A673 (cell line): ENCODE measurements at regions not wholly inside any gene's neighbourhood (a gene's known extent, or its start where the extent isn't known, plus 50 kb on each side); places are given as distances from the start of the nearest gene placed in this dataset.

Experiments
- BruUV-seq: library from RNA; stranded (reverse); fragments of 400-500 nt; replicated peaks from 2 replicates; lab custom pipeline; 2021; lab: Mats Ljungman, UMichigan
- CTCF ChIA-PET: fragments of 300-600 bp; sonication (Branson Sonifier 250); formaldehyde crosslinking; loops from one replicate; lab custom pipeline; 2022; ENCODE audit warnings: antibody characterized with exemption; lab: Charles Lee
- POLR2A ChIA-PET: fragments of 300-600 bp; sonication (Branson Sonifier 250); formaldehyde crosslinking; loops from one replicate; lab custom pipeline; 2022; ENCODE audit warnings: antibody characterized with exemption; ENCODE audit not compliant: low non-redundant PET; lab: Charles Lee
- DNase-seq: peaks from one replicate; pipeline ENCODE4 v3.0.0-alpha.2; 2015; ENCODE audit warnings: low spot score
- H3K27ac ChIP-seq: fragments of 200-600 bp; sonication (generic); 2 replicates; pipeline ENCODE4 v1.5.1; 2016; ENCODE audit warnings: mixed run types, low read depth, mild to moderate bottlenecking, mixed read lengths, antibody characterized with exemption, low read length; ENCODE audit not compliant: poor library complexity, severe bottlenecking
- H3K27me3 ChIP-seq: fragments of 200-600 bp; sonication (generic); replicated peaks from 2 replicates; pipeline ENCODE4 v1.6.1; 2017; ENCODE audit warnings: mixed run types, low read depth, mild to moderate bottlenecking, mixed read lengths, antibody characterized with exemption, low read length; ENCODE audit not compliant: insufficient read depth, poor library complexity
- H3K36me3 ChIP-seq: fragments of 200-600 bp; sonication (generic); 2 replicates; pipeline ENCODE4 v1.6.1; 2016; ENCODE audit warnings: mixed run types, mild to moderate bottlenecking, mixed read lengths, antibody characterized with exemption, low read length; ENCODE audit not compliant: insufficient read depth, poor library complexity, severe bottlenecking
- H3K4me1 ChIP-seq: fragments of 200-600 bp; sonication (generic); 2 replicates; pipeline ENCODE4 v1.6.1; 2017; ENCODE audit warnings: mixed run types, mild to moderate bottlenecking, mixed read lengths, antibody characterized with exemption, low read length; ENCODE audit not compliant: insufficient read depth, poor library complexity, severe bottlenecking
- H3K4me3 ChIP-seq: fragments of 200-600 bp; sonication (generic); 2 replicates; pipeline ENCODE4 v1.5.1; 2016; ENCODE audit warnings: low read depth, mixed run types, mild to moderate bottlenecking, mixed read lengths, low read length; ENCODE audit not compliant: poor library complexity, severe bottlenecking
- H3K9me3 ChIP-seq: fragments of 200-600 bp; sonication (generic); 2 replicates; pipeline ENCODE4 v1.6.1; 2016; ENCODE audit warnings: mixed run types, low read depth, mild to moderate bottlenecking, mixed read lengths, antibody characterized with exemption, low read length; ENCODE audit not compliant: poor library complexity, severe bottlenecking
- EZH2 ChIP-seq: fragments of 200-600 bp; sonication (generic); IDR thresholded peaks from 2 replicates; pipeline ENCODE4 v1.6.1; 2017; ENCODE audit warnings: borderline replicate concordance, low read depth, mild to moderate bottlenecking, mixed read lengths, antibody characterized with exemption, low read length; ENCODE audit not compliant: poor library complexity, severe bottlenecking
- intact Hi-C: fragments of 100-400 bp; cut with micrococcal nuclease; formaldehyde crosslinking; loops from one replicate; pipeline ENCODE4 v1.10.0; 2022; ENCODE audit not compliant: unreplicated experiment
- TF ChIP-seq, protein P1 (sequence below): fragments of 300-800, 200-600 bp; sonication (generic); conservative IDR thresholded peaks from 2 replicates; pipeline ENCODE4 v1.5.1; 2017; ENCODE audit warnings: low read depth, mild to moderate bottlenecking, antibody characterized with exemption, low read length, moderate library complexity, mixed read lengths

- H3K27me3 ChIP-seq, result peaks cover 25% of the 10 kb centered on the region
- no peaks in the 10 kb centered on the region for H3K36me3 ChIP-seq
- BruUV-seq, result no TSS peak
- ChIA-PET CTCF (no interaction called here), POLR2A (no interaction called here)
- no peak overlapping the region for H3K4me3 ChIP-seq
- intact Hi-C loops, result no loop called here
- no peaks in the 10 kb centered on the region for H3K9me3 ChIP-seq
- no peaks in the 10 kb centered on the region for H3K4me1 ChIP-seq
- no peak overlapping the region for H3K27ac ChIP-seq
- no peak for DNase-seq
- TF ChIP-seq, protein P1, sequence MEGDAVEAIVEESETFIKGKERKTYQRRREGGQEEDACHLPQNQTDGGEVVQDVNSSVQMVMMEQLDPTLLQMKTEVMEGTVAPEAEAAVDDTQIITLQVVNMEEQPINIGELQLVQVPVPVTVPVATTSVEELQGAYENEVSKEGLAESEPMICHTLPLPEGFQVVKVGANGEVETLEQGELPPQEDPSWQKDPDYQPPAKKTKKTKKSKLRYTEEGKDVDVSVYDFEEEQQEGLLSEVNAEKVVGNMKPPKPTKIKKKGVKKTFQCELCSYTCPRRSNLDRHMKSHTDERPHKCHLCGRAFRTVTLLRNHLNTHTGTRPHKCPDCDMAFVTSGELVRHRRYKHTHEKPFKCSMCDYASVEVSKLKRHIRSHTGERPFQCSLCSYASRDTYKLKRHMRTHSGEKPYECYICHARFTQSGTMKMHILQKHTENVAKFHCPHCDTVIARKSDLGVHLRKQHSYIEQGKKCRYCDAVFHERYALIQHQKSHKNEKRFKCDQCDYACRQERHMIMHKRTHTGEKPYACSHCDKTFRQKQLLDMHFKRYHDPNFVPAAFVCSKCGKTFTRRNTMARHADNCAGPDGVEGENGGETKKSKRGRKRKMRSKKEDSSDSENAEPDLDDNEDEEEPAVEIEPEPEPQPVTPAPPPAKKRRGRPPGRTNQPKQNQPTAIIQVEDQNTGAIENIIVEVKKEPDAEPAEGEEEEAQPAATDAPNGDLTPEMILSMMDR, result no peak
- TF ChIP-seq EZH2, result no peak
Observed at GRCh38 chr1:5651964-5652821, 340.0 kb downstream of the NPHP4 start.

DNA sequence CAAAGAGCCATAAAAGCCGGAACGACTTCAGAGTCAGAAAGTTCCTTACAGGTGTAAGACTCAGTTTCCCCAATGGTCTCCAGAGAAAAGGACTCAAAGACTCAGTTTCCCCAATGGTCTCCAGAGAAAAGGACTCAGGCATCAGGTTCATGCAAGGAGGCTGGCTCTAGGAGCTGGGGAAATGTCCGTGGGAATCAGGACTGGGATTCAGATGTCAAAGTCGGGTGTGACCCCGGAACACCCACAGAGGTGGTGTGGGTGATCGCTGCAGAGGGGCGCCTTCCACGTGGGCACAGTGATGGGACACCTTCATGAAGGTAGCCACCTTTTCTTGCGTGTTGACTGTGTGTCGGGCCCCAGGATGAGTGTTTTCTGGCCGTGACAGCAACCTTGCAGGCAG, 340.8 kb downstream of the NPHP4 start:
- H3K4me3 ChIP-seq, result no peak overlapping the region
- peaks cover 25% of the 10 kb centered on the region for H3K27me3 ChIP-seq
- H3K4me1 ChIP-seq, result no peaks in the 10 kb centered on the region
- H3K27ac ChIP-seq, result no peak overlapping the region
- ChIA-PET CTCF (no interaction called here), POLR2A (no interaction called here)
- BruUV-seq, result no TSS peak
- no peak for TF ChIP-seq EZH2
- TF ChIP-seq, protein P1, result no peak
- no peaks in the 10 kb centered on the region for H3K36me3 ChIP-seq
- intact Hi-C loops, result no loop called here
- no peaks in the 10 kb centered on the region for H3K9me3 ChIP-seq
- no peak for DNase-seq

DNA sequence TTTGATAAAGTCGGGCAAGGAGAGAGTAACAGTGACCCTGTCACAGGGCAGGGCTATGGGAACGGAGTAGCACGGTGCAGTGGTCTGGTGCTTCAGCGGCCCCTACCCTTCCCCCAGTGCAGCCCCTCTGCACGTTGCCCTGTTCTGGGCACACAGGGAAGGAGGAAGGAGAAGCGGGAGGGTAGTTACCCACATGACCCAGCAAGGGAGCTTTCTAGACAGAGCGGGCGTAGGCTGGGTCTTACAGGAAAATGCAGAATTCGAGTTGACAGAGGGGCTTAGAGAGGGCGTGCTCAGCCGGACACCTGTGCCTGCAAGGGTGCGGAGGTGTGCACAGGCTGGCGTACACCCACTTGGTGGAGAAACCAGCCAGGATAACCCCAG, 341.2 kb downstream of the NPHP4 start:
- Histone ChIP-seq H3K27ac (no peak overlapping the region), H3K4me1 (no peaks in the 10 kb centered on the region), H3K9me3 (no peaks in the 10 kb centered on the region), H3K27me3 (peaks cover 25% of the 10 kb centered on the region), H3K4me3 (no peak overlapping the region), H3K36me3 (no peaks in the 10 kb centered on the region)
- TF ChIP-seq, protein P1, result no peak
- no peak for TF ChIP-seq EZH2
- intact Hi-C loops, result no loop called here
- DNase-seq, result no peak
- POLR2A ChIA-PET, result no interaction called here
- no TSS peak for BruUV-seq
- CTCF ChIA-PET, result no interaction called here
